SH-SY5Y (cell line): ENCODE measurements at regions not wholly inside any gene's neighbourhood (a gene's known extent, or its start where the extent isn't known, plus 50 kb on each side); places are given as distances from the start of the nearest gene placed in this dataset.

Experiments used
- GATA2 ChIP-seq: IDR thresholded peaks from 2 replicates; pipeline ENCODE4 v1.6.1; 2011; ENCODE audit warnings: mild to moderate bottlenecking, low read depth, low read length
- GATA3 ChIP-seq: IDR thresholded peaks from 2 replicates; pipeline ENCODE4 v1.6.1; 2011; ENCODE audit warnings: low read depth, mild to moderate bottlenecking, low read length, moderate library complexity

DNA sequence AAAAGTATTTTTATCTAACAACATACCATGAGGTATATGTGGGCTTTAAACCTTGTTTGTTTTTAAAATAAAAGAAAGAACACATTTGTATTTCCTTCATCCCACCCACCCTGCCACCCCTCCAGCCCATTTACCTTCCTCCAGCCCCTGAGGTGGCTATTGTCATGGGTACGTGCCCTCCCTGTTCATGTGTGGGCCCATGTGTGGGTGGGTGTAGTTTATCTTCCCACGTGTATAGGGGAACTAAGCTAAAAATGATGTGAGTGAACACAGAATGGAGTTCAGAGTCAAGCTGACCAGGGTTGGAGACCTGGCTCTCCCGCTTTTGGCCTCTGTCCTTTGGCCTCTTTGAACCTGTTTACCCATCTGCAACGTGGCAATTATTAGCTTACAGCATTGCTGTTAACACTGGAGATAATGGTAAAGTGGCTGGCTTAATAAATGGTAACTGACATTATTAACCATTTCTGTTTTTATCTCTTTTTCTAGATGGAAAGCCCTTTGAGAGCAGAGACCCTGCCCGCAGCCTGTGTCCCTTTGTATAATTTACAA lies 78.1 kb upstream of the WDR26 start:
- TF ChIP-seq GATA3 (no peak), GATA2 (no peak)
